ENCODE measurements at regions not wholly inside any gene's neighbourhood (a gene's known extent, or its start where the extent isn't known, plus 50 kb on each side); places are given as distances from the start of the nearest gene placed in this dataset.

DNA sequence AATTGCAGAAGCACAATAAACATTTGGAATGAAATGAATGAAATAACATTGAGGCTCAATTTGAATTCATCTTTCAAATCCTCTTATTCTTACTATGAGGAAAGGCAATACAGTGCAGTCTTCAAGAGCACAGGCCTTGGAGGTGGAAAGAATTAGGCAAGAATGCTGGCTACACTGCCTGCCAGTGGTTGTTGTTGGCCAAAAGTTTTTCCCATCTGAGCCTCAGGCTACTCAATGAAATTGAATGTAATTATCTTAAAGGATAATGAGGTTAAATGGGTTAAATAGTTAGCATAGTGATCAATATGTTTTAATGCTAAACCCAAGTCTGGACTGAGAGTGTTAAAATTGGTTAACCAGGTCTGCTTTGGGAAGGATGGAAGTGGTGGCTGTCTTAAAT is 140.9 kb downstream of the MBL2 start:
- DNase-seq (ENCODE audit: low spot score in 2 of 2): no peak
- Histone ChIP-seq H3K4me1 (no peaks in the 10 kb centered on the region), H3K27ac (no peak overlapping the region), H3K27me3 (no peaks in the 10 kb centered on the region), H3K4me3 (no peak overlapping the region), H3K9me3 (no peaks in the 10 kb centered on the region), H3K36me3 (no peaks in the 10 kb centered on the region)
- TF ChIP-seq, protein P1, sequence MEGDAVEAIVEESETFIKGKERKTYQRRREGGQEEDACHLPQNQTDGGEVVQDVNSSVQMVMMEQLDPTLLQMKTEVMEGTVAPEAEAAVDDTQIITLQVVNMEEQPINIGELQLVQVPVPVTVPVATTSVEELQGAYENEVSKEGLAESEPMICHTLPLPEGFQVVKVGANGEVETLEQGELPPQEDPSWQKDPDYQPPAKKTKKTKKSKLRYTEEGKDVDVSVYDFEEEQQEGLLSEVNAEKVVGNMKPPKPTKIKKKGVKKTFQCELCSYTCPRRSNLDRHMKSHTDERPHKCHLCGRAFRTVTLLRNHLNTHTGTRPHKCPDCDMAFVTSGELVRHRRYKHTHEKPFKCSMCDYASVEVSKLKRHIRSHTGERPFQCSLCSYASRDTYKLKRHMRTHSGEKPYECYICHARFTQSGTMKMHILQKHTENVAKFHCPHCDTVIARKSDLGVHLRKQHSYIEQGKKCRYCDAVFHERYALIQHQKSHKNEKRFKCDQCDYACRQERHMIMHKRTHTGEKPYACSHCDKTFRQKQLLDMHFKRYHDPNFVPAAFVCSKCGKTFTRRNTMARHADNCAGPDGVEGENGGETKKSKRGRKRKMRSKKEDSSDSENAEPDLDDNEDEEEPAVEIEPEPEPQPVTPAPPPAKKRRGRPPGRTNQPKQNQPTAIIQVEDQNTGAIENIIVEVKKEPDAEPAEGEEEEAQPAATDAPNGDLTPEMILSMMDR (IDR thresholded peaks at IDR 0.05): no peak
- intact Hi-C loops (cut with DNase I): no loop called here

DNA sequence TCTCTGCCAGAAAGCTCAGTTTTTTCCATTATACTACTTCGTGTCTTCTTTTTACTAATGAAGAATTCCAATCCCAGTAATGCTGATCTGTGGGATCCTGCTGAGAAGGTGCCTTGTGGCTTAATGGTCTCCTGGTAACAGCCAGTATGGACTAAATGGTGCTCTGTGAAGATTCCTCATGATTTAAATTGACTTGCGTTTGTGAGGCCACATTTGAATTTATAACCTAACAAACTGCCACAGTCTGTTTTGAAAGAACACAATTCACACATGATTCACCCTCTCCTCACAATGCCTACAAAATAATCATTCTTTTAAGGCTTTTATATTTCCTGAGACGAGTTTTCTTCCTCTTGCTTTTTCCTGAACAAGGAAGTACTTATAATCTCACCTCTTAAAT is 140.0 kb downstream of the MBL2 start:
- TF ChIP-seq, protein P1 (IDR thresholded peaks at IDR 0.05): no peak
- no peaks in the 10 kb centered on the region for H3K9me3 ChIP-seq
- H3K36me3 ChIP-seq: no peaks in the 10 kb centered on the region
- no peak overlapping the region for H3K27ac ChIP-seq
- no peaks in the 10 kb centered on the region for H3K27me3 ChIP-seq
- no peaks in the 10 kb centered on the region for H3K4me1 ChIP-seq
- no peak overlapping the region for H3K4me3 ChIP-seq
- DNase-seq (ENCODE audit: low spot score in 2 of 2): no peak
- intact Hi-C loops (cut with DNase I): no loop called here

DNA sequence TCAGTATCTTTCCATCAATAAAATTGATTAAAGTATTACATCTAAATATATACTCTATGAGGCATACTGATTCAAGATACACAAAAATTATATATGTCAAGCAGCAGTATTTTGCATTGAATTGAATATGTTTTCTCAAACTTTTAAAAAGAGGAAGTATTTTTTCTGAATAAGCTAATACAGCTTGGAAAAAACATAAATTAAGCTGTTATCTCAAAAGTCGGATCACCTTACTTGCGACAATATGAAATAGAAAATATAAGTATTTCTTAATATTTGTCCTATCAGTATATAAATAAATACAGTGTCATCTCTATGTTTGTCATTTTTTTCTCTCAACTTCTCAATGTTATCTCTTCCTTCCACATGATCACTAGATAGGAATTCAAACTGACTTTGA is 139.3 kb downstream of the MBL2 start:
- H3K9me3 ChIP-seq: no peaks in the 10 kb centered on the region
- intact Hi-C loops (cut with DNase I): no loop called here
- H3K4me3 ChIP-seq: no peak overlapping the region
- TF ChIP-seq, protein P1 (IDR thresholded peaks at IDR 0.05): no peak
- H3K4me1 ChIP-seq: no peaks in the 10 kb centered on the region
- no peak overlapping the region for H3K27ac ChIP-seq
- no peaks in the 10 kb centered on the region for H3K27me3 ChIP-seq
- no peak for DNase-seq (ENCODE audit: low spot score in 2 of 2)
- H3K36me3 ChIP-seq: no peaks in the 10 kb centered on the region

DNA sequence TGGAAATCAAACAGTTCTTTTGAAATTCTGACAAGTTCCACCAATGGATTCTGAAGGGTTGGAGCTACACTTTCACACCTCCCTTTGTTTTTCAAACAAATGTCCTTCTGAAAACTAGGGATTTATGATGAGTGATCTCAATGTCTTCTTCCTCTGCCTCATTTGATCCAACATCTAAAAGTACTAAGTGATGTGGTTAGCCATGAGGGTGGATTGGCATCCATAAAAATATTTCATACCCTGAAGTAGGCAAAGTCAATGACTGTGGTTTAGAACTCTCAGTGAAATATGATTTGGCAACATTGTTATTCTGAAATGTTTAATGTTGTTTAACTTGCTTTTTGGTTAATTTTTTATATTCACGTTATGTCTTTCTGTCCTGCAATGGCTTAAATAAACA is 136.9 kb downstream of the MBL2 start:
- TF ChIP-seq, protein P1 (IDR thresholded peaks at IDR 0.05): no peak
- H3K9me3 ChIP-seq: no peaks in the 10 kb centered on the region
- DNase-seq (ENCODE audit: low spot score in 2 of 2): no peak
- H3K27me3 ChIP-seq: no peaks in the 10 kb centered on the region
- no peaks in the 10 kb centered on the region for H3K36me3 ChIP-seq
- no peak overlapping the region for H3K4me3 ChIP-seq
- H3K27ac ChIP-seq: no peak overlapping the region
- no peaks in the 10 kb centered on the region for H3K4me1 ChIP-seq
- intact Hi-C loops (cut with DNase I): no loop called here

DNA sequence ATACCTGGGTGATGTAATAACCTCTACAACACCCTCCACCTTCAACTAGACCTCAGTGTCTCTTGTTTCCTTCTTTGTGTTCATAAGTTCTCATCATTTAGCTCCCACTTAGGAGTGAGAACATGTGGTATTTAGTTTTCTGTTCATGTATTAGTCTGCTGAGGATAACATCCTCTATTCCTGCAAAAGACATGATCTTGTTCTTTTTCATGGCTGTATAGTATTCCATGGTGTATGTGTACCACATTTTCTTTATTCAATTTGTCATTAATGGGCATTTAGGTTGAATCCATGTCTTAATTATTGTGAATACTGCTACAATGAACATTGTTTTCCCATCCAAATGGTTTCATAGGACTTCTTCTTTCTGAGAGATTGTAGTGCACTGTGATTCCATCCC is 135.7 kb downstream of the MBL2 start:
- H3K9me3 ChIP-seq: no peaks in the 10 kb centered on the region
- no peaks in the 10 kb centered on the region for H3K27me3 ChIP-seq
- TF ChIP-seq, protein P1 (IDR thresholded peaks at IDR 0.05): no peak
- H3K4me3 ChIP-seq: no peak overlapping the region
- intact Hi-C loops (cut with DNase I): no loop called here
- DNase-seq (ENCODE audit: low spot score in 2 of 2): no peak
- H3K27ac ChIP-seq: no peak overlapping the region
- H3K36me3 ChIP-seq: no peaks in the 10 kb centered on the region
- no peaks in the 10 kb centered on the region for H3K4me1 ChIP-seq

DNA sequence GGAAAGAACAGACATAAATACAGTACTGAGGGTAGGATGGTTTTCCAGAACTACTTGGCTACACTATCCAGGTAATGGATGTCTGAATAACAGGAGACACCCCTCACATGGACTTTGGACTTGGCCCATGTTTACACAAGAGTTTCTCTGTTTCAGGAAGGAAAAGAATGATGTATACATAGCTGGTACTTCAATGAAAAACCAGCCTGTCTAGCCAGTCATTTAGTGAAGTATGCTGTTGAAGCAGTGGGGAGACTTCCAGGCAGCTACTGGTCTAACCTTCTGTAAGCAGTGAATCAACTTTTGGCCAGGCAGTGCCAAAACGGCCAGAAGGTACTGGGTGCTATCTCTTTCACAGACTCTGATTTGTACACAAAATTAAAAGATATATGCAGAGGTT is 135.0 kb downstream of the MBL2 start:
- no peaks in the 10 kb centered on the region for H3K9me3 ChIP-seq
- H3K4me1 ChIP-seq: no peaks in the 10 kb centered on the region
- no peaks in the 10 kb centered on the region for H3K27me3 ChIP-seq
- intact Hi-C loops (cut with DNase I): no loop called here
- TF ChIP-seq, protein P1 (IDR thresholded peaks at IDR 0.05): no peak
- no peak overlapping the region for H3K4me3 ChIP-seq
- DNase-seq (ENCODE audit: low spot score in 2 of 2): no peak
- no peaks in the 10 kb centered on the region for H3K36me3 ChIP-seq
- H3K27ac ChIP-seq: no peak overlapping the region

Data from ascending aorta (tissue), 2 donors.